HCT116 (cell line): ENCODE measurements at regions not wholly inside any gene's neighbourhood (a gene's known extent, or its start where the extent isn't known, plus 50 kb on each side); places are given as distances from the start of the nearest gene placed in this dataset.

Experiments
- ATAC-seq: fragments of 200-7000 bp; cut with Tn5 transposase; 2 replicates; pipeline ENCODE4 v1.9.1; 2020; ENCODE audit warnings: mild to moderate bottlenecking, moderate library complexity
- BruUV-seq: library from RNA; stranded (reverse); fragments of 400-500 nt; replicated peaks from 2 replicates; lab custom pipeline; 2021; lab: Mats Ljungman, UMichigan
- CTCF ChIA-PET: fragments of 300-600 bp; sonication (Branson Sonifier 250); formaldehyde crosslinking; loops from one replicate; lab custom pipeline; 2021; ENCODE audit warnings: antibody characterized with exemption; lab: Charles Lee
- POLR2A ChIA-PET: fragments of 300-600, 350-600 bp; sonication (Branson Sonifier 250); formaldehyde crosslinking; loops from one replicate; lab custom pipeline; 2021; ENCODE audit warnings: antibody characterized with exemption; lab: Charles Lee
- RAD21 ChIA-PET, 2 experiments: fragments of 300-600 bp; sonication (Branson Sonifier 250); formaldehyde crosslinking; loops; one replicate each; lab custom pipeline; 2023; ENCODE audit warnings: low total read pairs in 2 of 2; ENCODE audit not compliant: uncharacterized antibody in 2 of 2, unreplicated experiment in 2 of 2, low non-redundant PET in 1 of 2; lab: Charles Lee
- DNase-seq: peaks from one replicate; pipeline ENCODE4 v3.0.0-alpha.2; 2010; ENCODE audit warnings: low read depth, low spot score
- H2AFZ ChIP-seq: fragments of 200-600 bp; shearing (Covaris generic), sonication (generic); 2 replicates; pipeline ENCODE4 v1.6.1; 2017; ENCODE audit warnings: low read depth, mixed run types, mixed read lengths, antibody characterized with exemption, low read length; ENCODE audit not compliant: poor library complexity, severe bottlenecking
- H3K27ac ChIP-seq: 2 replicates; pipeline ENCODE4 v1.5.1; 2012; ENCODE audit warnings: low read depth, low read length
- H3K27me3 ChIP-seq: fragments of 200-600 bp; sonication (generic); 2 replicates; pipeline ENCODE4 v1.6.1; 2016; ENCODE audit warnings: mixed run types, low read length, mixed read lengths; ENCODE audit not compliant: insufficient read depth
- H3K36me3 ChIP-seq, 2 experiments: fragments of 200-500 bp in 1 of 2; fragments of 200-600 bp in 1 of 2; sonication (Bioruptor generic) in 1 of 2; sonication (generic) in 1 of 2; 2 replicates each; pipeline versions ENCODE4 v1.5.1 to v1.6.1; 2014 to 2016; ENCODE audit warnings: low read length in 2 of 2, inconsistent platforms in 1 of 2, mixed read lengths in 1 of 2, mixed run types in 1 of 2; ENCODE audit not compliant: insufficient read depth in 2 of 2, control insufficient read depth in 1 of 2
- H3K4me1 ChIP-seq, 2 experiments: fragments of 200-600 bp in 1 of 2; sonication (generic) in 1 of 2; 2 replicates each; pipeline versions ENCODE4 v1.5.1 to v1.6.1; 2012 to 2017; ENCODE audit warnings: low read length in 2 of 2, inconsistent platforms in 1 of 2, mild to moderate bottlenecking in 1 of 2, mixed read lengths in 1 of 2, mixed run types in 1 of 2, moderate library complexity in 1 of 2; ENCODE audit not compliant: insufficient read depth in 2 of 2, control insufficient read depth in 1 of 2
- H3K4me2 ChIP-seq: fragments of 200-600 bp; sonication (generic); 2 replicates; pipeline ENCODE4 v1.6.1; 2017; ENCODE audit warnings: mixed run types, low read length, mixed read lengths
- H3K4me3 ChIP-seq, 2 experiments: fragments of 200-600 bp in 1 of 2; sonication (generic) in 1 of 2; replicated peaks in 1 of 2; 2 replicates each; pipeline ENCODE4 v1.5.1; 2011 to 2016; ENCODE audit warnings: low read length in 2 of 2, control low read depth in 1 of 2, low read depth in 1 of 2, mild to moderate bottlenecking in 1 of 2, mixed read lengths in 1 of 2, mixed run types in 1 of 2
- H3K79me2 ChIP-seq: fragments of 200-600 bp; sonication (generic); 2 replicates; pipeline ENCODE4 v1.6.1; 2017; ENCODE audit warnings: mild to moderate bottlenecking, mixed run types, low read length, moderate library complexity, mixed read lengths; ENCODE audit not compliant: insufficient read depth
- H3K9ac ChIP-seq: fragments of 200-600 bp; sonication (generic); 2 replicates; pipeline ENCODE4 v1.6.1; 2016; ENCODE audit warnings: low read length, mixed read lengths
- H3K9me2 ChIP-seq: fragments of 200-600 bp; sonication (generic), shearing (Covaris generic); 2 replicates; pipeline ENCODE4 v1.6.1; 2017; ENCODE audit warnings: mixed run types, mild to moderate bottlenecking, moderate library complexity; ENCODE audit not compliant: insufficient read depth
- H3K9me3 ChIP-seq, 2 experiments: fragments of 200-500 bp in 1 of 2; fragments of 200-600 bp in 1 of 2; sonication (Bioruptor generic) in 1 of 2; sonication (generic) in 1 of 2; 2 replicates each; pipeline ENCODE4 v1.6.1; 2014 to 2017; ENCODE audit warnings: low read length in 2 of 2, mixed read lengths in 2 of 2, inconsistent platforms in 1 of 2, low read depth in 1 of 2, mild to moderate bottlenecking in 1 of 2, mixed run types in 1 of 2, moderate library complexity in 1 of 2; ENCODE audit not compliant: control insufficient read depth in 1 of 2, insufficient read depth in 1 of 2
- H4K20me1 ChIP-seq: fragments of 200-600 bp; sonication (generic), shearing (Covaris generic); 2 replicates; pipeline ENCODE4 v1.6.1; 2017; ENCODE audit warnings: mixed run types, mild to moderate bottlenecking, moderate library complexity; ENCODE audit not compliant: insufficient read depth
- ATF3 ChIP-seq: IDR thresholded peaks from 2 replicates; pipeline ENCODE4 v1.6.1; 2012
- CBX3 ChIP-seq: IDR thresholded peaks from 2 replicates; pipeline ENCODE4 v1.6.1; 2012; ENCODE audit warnings: low read depth
- CEBPB ChIP-seq: IDR thresholded peaks from 2 replicates; pipeline ENCODE4 v1.6.1; 2012; ENCODE audit warnings: low read depth
- ELF1 ChIP-seq: IDR thresholded peaks from 2 replicates; pipeline ENCODE4 v1.6.1; 2012; ENCODE audit warnings: low read depth, borderline replicate concordance
- EZH2 ChIP-seq: fragments of 200-600 bp; sonication (generic); IDR thresholded peaks from 2 replicates; pipeline ENCODE4 v1.6.1; 2017; ENCODE audit warnings: antibody characterized with exemption, mixed run types
- FOSL1 ChIP-seq: IDR thresholded peaks from 2 replicates; pipeline ENCODE4 v1.6.1; 2012; ENCODE audit warnings: low read depth
- MAX ChIP-seq: IDR thresholded peaks from 2 replicates; pipeline ENCODE4 v1.6.1; 2012
- POLR2A ChIP-seq: IDR thresholded peaks from 2 replicates; pipeline ENCODE4 v1.7.0; 2011; ENCODE audit warnings: borderline replicate concordance; ENCODE audit not compliant: insufficient read depth, insufficient read length; ENCODE audit errors: extremely low read depth
- POLR2AphosphoS5 ChIP-seq: IDR thresholded peaks from 2 replicates; pipeline ENCODE4 v1.6.1; 2011; ENCODE audit warnings: mild to moderate bottlenecking, low read depth, low read length, moderate library complexity
- RAD21 ChIP-seq: IDR thresholded peaks from 2 replicates; pipeline ENCODE4 v1.6.1; 2012; ENCODE audit warnings: low read depth, mild to moderate bottlenecking
- REST ChIP-seq: IDR thresholded peaks from 2 replicates; pipeline ENCODE4 v1.6.1; 2012; ENCODE audit warnings: low read depth
- SRF ChIP-seq: IDR thresholded peaks from 2 replicates; pipeline ENCODE4 v1.6.1; 2012; ENCODE audit warnings: low read depth
- YY1 ChIP-seq: IDR thresholded peaks from 2 replicates; pipeline ENCODE4 v1.6.1; 2011; ENCODE audit warnings: low read length, low read depth, moderate library complexity, mild to moderate bottlenecking; ENCODE audit not compliant: insufficient replicate concordance; ENCODE audit errors: extremely low read depth
- ZFX ChIP-seq: fragments of 450-650 bp; IDR thresholded peaks from 2 replicates; pipeline ENCODE4 v1.6.1; 2017
- ZNF274 ChIP-seq: fragments of 200-500 bp; sonication (Bioruptor generic); IDR thresholded peaks from 2 replicates; pipeline ENCODE4 v1.6.1; 2014; ENCODE audit warnings: mild to moderate bottlenecking, low read depth, low read length, inconsistent platforms
- intact Hi-C: fragments of 100-400 bp; cut with micrococcal nuclease; formaldehyde crosslinking; loops from 2 replicates; pipeline ENCODE4 v1.10.0; 2022
- TF ChIP-seq, protein P1 (sequence below): IDR thresholded peaks from 2 replicates; pipeline ENCODE4 v1.6.1; 2011; ENCODE audit warnings: mild to moderate bottlenecking, low read length, moderate library complexity; ENCODE audit not compliant: insufficient replicate concordance; ENCODE audit errors: extremely low read depth
- TF ChIP-seq, protein P2 (sequence below), 3 experiments: fragments of 200-600 bp in 1 of 3; sonication (generic) in 1 of 3; IDR thresholded peaks in 2 of 3; conservative IDR thresholded peaks in 1 of 3; 2 replicates each; pipeline ENCODE4 v1.5.1; 2012 to 2017; ENCODE audit warnings: low read depth in 2 of 3, low read length in 2 of 3, antibody characterized with exemption in 1 of 3, borderline replicate concordance in 1 of 3, control low read depth in 1 of 3, mild to moderate bottlenecking in 1 of 3, mixed read lengths in 1 of 3, mixed run types in 1 of 3, moderate library complexity in 1 of 3; ENCODE audit not compliant: insufficient read depth in 1 of 3

DNA sequence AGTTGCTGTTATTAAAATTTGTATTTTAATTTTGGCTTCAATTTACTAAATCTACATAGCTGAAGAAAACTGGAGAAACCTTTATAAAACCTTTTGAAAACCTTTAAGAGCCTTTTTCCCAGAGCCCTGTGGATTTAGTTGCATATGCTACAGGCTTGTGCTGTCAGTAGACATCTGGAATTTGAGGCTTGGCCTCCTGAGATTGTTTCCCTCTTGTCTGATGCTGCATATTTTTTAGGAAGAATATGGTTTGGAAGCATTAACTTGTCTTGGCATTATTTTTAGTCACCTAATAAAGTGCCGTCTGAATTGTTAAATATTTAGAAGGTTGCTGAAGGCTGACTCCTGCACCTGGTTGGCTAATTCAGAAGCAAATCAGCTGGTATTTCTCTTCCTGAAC lies 369.4 kb downstream of the UTRN start:
- intact Hi-C loops, result no loop called here

More for the DNA sequence above, 369.4 kb downstream of the UTRN start:
- no peak overlapping the region for H3K9ac ChIP-seq
- H3K4me2 ChIP-seq, result no peak overlapping the region
- no peaks in the 10 kb centered on the region for H3K79me2 ChIP-seq
- no peak for TF ChIP-seq YY1
- TF ChIP-seq CBX3, result no peak
- TF ChIP-seq ZNF274, result no peak
- no peak for TF ChIP-seq RAD21
- no peak for TF ChIP-seq SRF
- TF ChIP-seq MAX, result no peak
- TF ChIP-seq ATF3, result no peak
- TF ChIP-seq POLR2A, result no peak
- TF ChIP-seq FOSL1, result no peak
- TF ChIP-seq, protein P1, sequence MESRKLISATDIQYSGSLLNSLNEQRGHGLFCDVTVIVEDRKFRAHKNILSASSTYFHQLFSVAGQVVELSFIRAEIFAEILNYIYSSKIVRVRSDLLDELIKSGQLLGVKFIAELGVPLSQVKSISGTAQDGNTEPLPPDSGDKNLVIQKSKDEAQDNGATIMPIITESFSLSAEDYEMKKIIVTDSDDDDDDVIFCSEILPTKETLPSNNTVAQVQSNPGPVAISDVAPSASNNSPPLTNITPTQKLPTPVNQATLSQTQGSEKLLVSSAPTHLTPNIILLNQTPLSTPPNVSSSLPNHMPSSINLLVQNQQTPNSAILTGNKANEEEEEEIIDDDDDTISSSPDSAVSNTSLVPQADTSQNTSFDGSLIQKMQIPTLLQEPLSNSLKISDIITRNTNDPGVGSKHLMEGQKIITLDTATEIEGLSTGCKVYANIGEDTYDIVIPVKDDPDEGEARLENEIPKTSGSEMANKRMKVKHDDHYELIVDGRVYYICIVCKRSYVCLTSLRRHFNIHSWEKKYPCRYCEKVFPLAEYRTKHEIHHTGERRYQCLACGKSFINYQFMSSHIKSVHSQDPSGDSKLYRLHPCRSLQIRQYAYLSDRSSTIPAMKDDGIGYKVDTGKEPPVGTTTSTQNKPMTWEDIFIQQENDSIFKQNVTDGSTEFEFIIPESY, result no peak
- no peak for TF ChIP-seq POLR2AphosphoS5
- no peak for TF ChIP-seq EZH2
- TF ChIP-seq ELF1, result no peak
- TF ChIP-seq CEBPB, result no peak
- no peak for TF ChIP-seq ZFX
- TF ChIP-seq, protein P2, sequence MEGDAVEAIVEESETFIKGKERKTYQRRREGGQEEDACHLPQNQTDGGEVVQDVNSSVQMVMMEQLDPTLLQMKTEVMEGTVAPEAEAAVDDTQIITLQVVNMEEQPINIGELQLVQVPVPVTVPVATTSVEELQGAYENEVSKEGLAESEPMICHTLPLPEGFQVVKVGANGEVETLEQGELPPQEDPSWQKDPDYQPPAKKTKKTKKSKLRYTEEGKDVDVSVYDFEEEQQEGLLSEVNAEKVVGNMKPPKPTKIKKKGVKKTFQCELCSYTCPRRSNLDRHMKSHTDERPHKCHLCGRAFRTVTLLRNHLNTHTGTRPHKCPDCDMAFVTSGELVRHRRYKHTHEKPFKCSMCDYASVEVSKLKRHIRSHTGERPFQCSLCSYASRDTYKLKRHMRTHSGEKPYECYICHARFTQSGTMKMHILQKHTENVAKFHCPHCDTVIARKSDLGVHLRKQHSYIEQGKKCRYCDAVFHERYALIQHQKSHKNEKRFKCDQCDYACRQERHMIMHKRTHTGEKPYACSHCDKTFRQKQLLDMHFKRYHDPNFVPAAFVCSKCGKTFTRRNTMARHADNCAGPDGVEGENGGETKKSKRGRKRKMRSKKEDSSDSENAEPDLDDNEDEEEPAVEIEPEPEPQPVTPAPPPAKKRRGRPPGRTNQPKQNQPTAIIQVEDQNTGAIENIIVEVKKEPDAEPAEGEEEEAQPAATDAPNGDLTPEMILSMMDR (IDR thresholded peaks at IDR 0.05 in 2 of 3, conservative IDR thresholded peaks at IDR 0.05 in 1 of 3; ENCODE audit: borderline replicate concordance in 1 of 3, insufficient read depth in 1 of 3, low read depth in 2 of 3, low read length in 2 of 3), result no peak
- TF ChIP-seq REST, result no peak
- TF ChIP-seq, all 23 proteins: peak for 0
- POLR2A ChIA-PET, result no interaction called here
- Histone ChIP-seq H3K4me1 (peaks cover 0 to 11% of the 10 kb centered on the region in 2 experiments; a peak in 1 of 4 replicates), H2AFZ (no peak overlapping the region), H3K9me2 (no peaks in the 10 kb centered on the region), H3K4me3 (no peak overlapping the region), H3K36me3 (no peaks in the 10 kb centered on the region), H3K9me3 (no peaks in the 10 kb centered on the region; a peak in 1 of 4 replicates), H3K27me3 (no peaks in the 10 kb centered on the region), H3K27ac (no peak overlapping the region), H4K20me1 (no peaks in the 10 kb centered on the region)
- BruUV-seq, result no TSS peak
- ATAC-seq (no peak), DNase-seq (no peak)
- CTCF ChIA-PET, result no interaction called here
- RAD21 ChIA-PET, result interaction anchor here in 1 of 2 experiments (0.6 kb wide), 1 partner anchor 22 kb away, joined by 3 read pairs; no protein-coding TSS in a partner anchor
